Nephron (organoid): ENCODE measurements at regions not wholly inside any gene's neighbourhood (a gene's known extent, or its start where the extent isn't known, plus 50 kb on each side); places are given as distances from the start of the nearest gene placed in this dataset.

Experiments used
- H3K27ac Mint-ChIP-seq, 3 experiments: 2 replicates each; pipeline ENCODE4 v1.8.0; 2020; ENCODE audit warnings: mixed read lengths in 3 of 3, mild to moderate bottlenecking in 2 of 3, moderate library complexity in 1 of 3
- H3K27me3 Mint-ChIP-seq: 2 replicates; pipeline ENCODE4 v1.8.0; 2021; ENCODE audit warnings: low read depth, mild to moderate bottlenecking, moderate library complexity, mixed read lengths
- H3K36me3 Mint-ChIP-seq: 2 replicates; pipeline ENCODE4 v1.8.0; 2020; ENCODE audit warnings: low read depth, mixed read lengths
- H3K4me1 Mint-ChIP-seq: 2 replicates; pipeline ENCODE4 v1.8.0; 2020; ENCODE audit warnings: mixed read lengths
- H3K4me3 Mint-ChIP-seq, 3 experiments: 2 replicates each; pipeline ENCODE4 v1.8.0; 2020; ENCODE audit warnings: mild to moderate bottlenecking in 3 of 3, mixed read lengths in 3 of 3, moderate library complexity in 2 of 3
- H3K9me3 Mint-ChIP-seq: 2 replicates; pipeline ENCODE4 v1.8.0; 2020; ENCODE audit warnings: mixed read lengths
- CTCF ChIP-seq, 3 experiments: fragments of 200-600 bp; sonication (generic); IDR thresholded peaks; one replicate each; pipeline ENCODE4 v1.5.0; 2021; ENCODE audit warnings: antibody characterized with exemption in 3 of 3; ENCODE audit not compliant: unreplicated experiment in 3 of 3

GRCh38 chr2:217681791-217682190 lies 321.0 kb downstream of the TNS1 start:
- TF ChIP-seq CTCF (IDR thresholded peaks at IDR 0.05; ENCODE audit: unreplicated experiment in 3 of 3), result no peak
- Mint-ChIP-seq H3K9me3 (peaks cover 13% of the 10 kb centered on the region), H3K27ac (peak overlapping the region in 2 of 3 experiments; percentile 42 to 90), H3K36me3 (no peaks in the 10 kb centered on the region), H3K4me3 (no peak overlapping the region), H3K27me3 (no peaks in the 10 kb centered on the region), H3K4me1 (peaks cover 50% of the 10 kb centered on the region)

- H3K4me1 Mint-ChIP-seq, result peaks cover 38% of the 10 kb centered on the region
- no peak for TF ChIP-seq CTCF (IDR thresholded peaks at IDR 0.05; ENCODE audit: unreplicated experiment in 3 of 3)
- H3K36me3 Mint-ChIP-seq, result no peaks in the 10 kb centered on the region
- peaks cover 11% of the 10 kb centered on the region for H3K9me3 Mint-ChIP-seq
- no peak overlapping the region for H3K4me3 Mint-ChIP-seq
- no peaks in the 10 kb centered on the region for H3K27me3 Mint-ChIP-seq
- peak overlapping the region in 1 of 3 experiments; percentile 24 for H3K27ac Mint-ChIP-seq
Observed at GRCh38 chr2:217680381-217680780, 322.4 kb downstream of the TNS1 start.

GRCh38 chr2:217673627-217674026 lies 329.2 kb downstream of the TNS1 start:
- Mint-ChIP-seq H3K27me3 (no peaks in the 10 kb centered on the region), H3K4me3 (no peak overlapping the region), H3K36me3 (peaks cover 4% of the 10 kb centered on the region), H3K9me3 (peaks cover 20% of the 10 kb centered on the region), H3K27ac (no peak overlapping the region), H3K4me1 (no peaks in the 10 kb centered on the region)
- no peak for TF ChIP-seq CTCF (IDR thresholded peaks at IDR 0.05; ENCODE audit: unreplicated experiment in 3 of 3)

- TF ChIP-seq CTCF (IDR thresholded peaks at IDR 0.05; ENCODE audit: unreplicated experiment in 3 of 3), result no peak
- H3K27me3 Mint-ChIP-seq, result no peaks in the 10 kb centered on the region
- peaks cover 7% of the 10 kb centered on the region for H3K4me1 Mint-ChIP-seq
- peaks cover 4% of the 10 kb centered on the region for H3K36me3 Mint-ChIP-seq
- no peak overlapping the region for H3K27ac Mint-ChIP-seq
- H3K9me3 Mint-ChIP-seq, result peaks cover 17% of the 10 kb centered on the region
- H3K4me3 Mint-ChIP-seq, result no peak overlapping the region
Observed at GRCh38 chr2:217672472-217672871, 330.3 kb downstream of the TNS1 start.

GRCh38 chr2:217671871-217672270 lies 330.9 kb downstream of the TNS1 start:
- Mint-ChIP-seq H3K27ac (no peak overlapping the region), H3K36me3 (peaks cover 4% of the 10 kb centered on the region), H3K4me1 (peaks cover 13% of the 10 kb centered on the region), H3K9me3 (peaks cover 14% of the 10 kb centered on the region), H3K4me3 (no peak overlapping the region), H3K27me3 (no peaks in the 10 kb centered on the region)
- TF ChIP-seq CTCF (IDR thresholded peaks at IDR 0.05; ENCODE audit: unreplicated experiment in 3 of 3), result no peak

GRCh38 chr2:217671075-217671474 lies 331.7 kb downstream of the TNS1 start:
- Mint-ChIP-seq H3K27ac (no peak overlapping the region), H3K36me3 (peaks cover 4% of the 10 kb centered on the region), H3K4me3 (no peak overlapping the region), H3K4me1 (peaks cover 18% of the 10 kb centered on the region), H3K9me3 (peaks cover 14% of the 10 kb centered on the region), H3K27me3 (no peaks in the 10 kb centered on the region)
- no peak for TF ChIP-seq CTCF (IDR thresholded peaks at IDR 0.05; ENCODE audit: unreplicated experiment in 3 of 3)
